GM12874 (cell line): ENCODE measurements at regions not wholly inside any gene's neighbourhood (a gene's known extent, or its start where the extent isn't known, plus 50 kb on each side); places are given as distances from the start of the nearest gene placed in this dataset.

Source experiments
- CTCF ChIP-seq: IDR thresholded peaks from 2 replicates; pipeline ENCODE4 v1.5.1; 2011; ENCODE audit warnings: low read depth, mild to moderate bottlenecking, control low read depth, low read length, moderate library complexity; ENCODE audit not compliant: insufficient read depth

- TF ChIP-seq CTCF = no peak
Measured at GRCh38 chr6:72559067-72559466, 62.8 kb upstream of the KCNQ5 start.

- no peak for TF ChIP-seq CTCF
Measured at GRCh38 chr6:72559555-72559954, 62.3 kb upstream of the KCNQ5 start.

- TF ChIP-seq CTCF = peak; percentile 18; the same call in 1 of the 2 replicates
Measured at GRCh38 chr6:72560721-72561593, 60.9 kb upstream of the KCNQ5 start.

- TF ChIP-seq CTCF = no peak
Measured at GRCh38 chr6:72561629-72562028, 60.2 kb upstream of the KCNQ5 start.

- TF ChIP-seq CTCF = no peak
Measured at GRCh38 chr6:72564231-72564630, 57.6 kb upstream of the KCNQ5 start.
